ENCODE measurements at regions not wholly inside any gene's neighbourhood (a gene's known extent, or its start where the extent isn't known, plus 50 kb on each side); places are given as distances from the start of the nearest gene placed in this dataset.

DNA sequence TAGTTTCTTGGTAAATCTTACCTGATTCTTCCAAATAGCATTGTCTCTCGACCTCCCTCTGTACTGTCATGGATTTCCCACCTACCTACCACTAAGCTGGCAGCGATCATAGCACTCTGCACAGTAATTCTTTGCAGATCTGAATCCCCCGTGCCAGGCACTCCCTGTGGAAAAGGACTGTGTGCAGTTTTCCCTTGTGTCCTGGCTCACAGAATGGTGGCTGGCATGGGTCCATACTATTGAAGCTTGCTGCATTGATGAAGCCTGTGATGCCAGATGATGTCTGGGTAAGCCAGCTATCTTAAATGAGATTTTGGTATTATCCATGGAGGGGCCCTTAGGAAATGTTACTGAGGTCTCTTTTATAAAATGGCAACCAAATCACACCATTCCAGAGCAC lies 135.7 kb downstream of the RPAP3 start:
- Histone ChIP-seq H3K27ac (ENCODE audit: low read depth in 1 of 2, low read length in 2 of 2) (no peak overlapping the region), H3K27me3 (ENCODE audit: control insufficient read depth in 1 of 2, insufficient read depth in 2 of 2, low read length in 1 of 2) (peaks cover 0 to 2% of the 10 kb centered on the region in 2 donors), H3K4me1 (ENCODE audit: control insufficient read depth in 1 of 2, insufficient read depth in 2 of 2, low read length in 2 of 2) (no peaks in the 10 kb centered on the region), H3K9me3 (ENCODE audit: control insufficient read depth, low read length) (no peaks in the 10 kb centered on the region), H3K36me3 (ENCODE audit: control insufficient read depth in 1 of 2, insufficient read depth in 2 of 2, low read length in 1 of 2) (no peaks in the 10 kb centered on the region), H3K4me3 (ENCODE audit: low read length in 2 of 2) (no peak overlapping the region)
- 72% methylated on average over 3 of the region's 3 CpGs for WGBS, 2 donors
- DNase-seq (no peak), ATAC-seq (ENCODE audit: low FRiP score) (no peak)
- intact Hi-C loops (cut with DNase I) = no loop called here

DNA sequence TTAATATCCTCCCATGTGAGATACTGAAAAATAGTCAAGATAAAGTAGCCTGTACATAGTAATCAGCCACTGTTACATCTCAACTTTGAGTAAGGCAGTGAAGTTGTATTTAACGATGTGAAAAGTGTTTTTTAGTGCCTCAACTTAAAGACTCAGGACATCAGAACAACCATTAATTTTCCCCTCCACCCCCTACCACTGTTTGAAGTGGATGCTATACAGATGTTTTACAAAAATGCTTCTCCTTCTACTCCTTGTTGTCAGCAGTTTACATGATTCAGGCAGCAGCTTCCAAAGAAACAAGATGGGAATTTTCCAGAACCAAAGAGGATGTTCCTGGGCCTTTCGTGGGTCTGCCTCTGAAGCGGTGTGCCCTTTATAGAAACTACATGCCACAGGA lies 143.6 kb downstream of the RPAP3 start:
- Histone ChIP-seq H3K9me3 (ENCODE audit: control insufficient read depth, low read length) (no peaks in the 10 kb centered on the region), H3K36me3 (ENCODE audit: control insufficient read depth in 1 of 2, insufficient read depth in 2 of 2, low read length in 1 of 2) (no peaks in the 10 kb centered on the region), H3K27ac (ENCODE audit: low read depth in 1 of 2, low read length in 2 of 2) (no peak overlapping the region), H3K4me1 (ENCODE audit: control insufficient read depth in 1 of 2, insufficient read depth in 2 of 2, low read length in 2 of 2) (no peaks in the 10 kb centered on the region), H3K4me3 (ENCODE audit: low read length in 2 of 2) (no peak overlapping the region), H3K27me3 (ENCODE audit: control insufficient read depth in 1 of 2, insufficient read depth in 2 of 2, low read length in 1 of 2) (no peaks in the 10 kb centered on the region)
- DNase-seq = no peak
- intact Hi-C loops (cut with DNase I) = no loop called here
- ATAC-seq (ENCODE audit: low FRiP score) = no peak
- 66 to 67% methylated on average over 3 of the region's 3 CpGs for WGBS, 2 donors

DNA sequence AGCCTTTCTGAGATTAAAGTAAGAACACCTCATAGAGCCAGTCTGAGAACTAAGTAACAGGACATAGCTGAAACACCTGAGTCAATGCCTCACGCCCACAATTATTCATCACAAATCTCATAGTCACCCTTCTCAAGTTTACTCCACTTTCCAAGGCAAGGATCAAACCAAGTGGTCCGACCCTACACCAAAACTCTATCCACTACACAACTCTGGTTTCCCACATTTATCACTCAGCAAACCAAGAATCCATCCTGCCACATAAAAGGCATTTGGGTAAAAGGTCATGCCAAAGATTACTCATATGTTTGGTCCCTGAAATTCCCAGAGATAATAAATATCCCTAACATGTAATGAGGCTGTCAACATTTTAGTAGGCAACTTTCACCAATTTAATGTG lies 144.1 kb downstream of the RPAP3 start:
- Histone ChIP-seq H3K36me3 (ENCODE audit: control insufficient read depth in 1 of 2, insufficient read depth in 2 of 2, low read length in 1 of 2) (no peaks in the 10 kb centered on the region), H3K4me1 (ENCODE audit: control insufficient read depth in 1 of 2, insufficient read depth in 2 of 2, low read length in 2 of 2) (no peaks in the 10 kb centered on the region), H3K27me3 (ENCODE audit: control insufficient read depth in 1 of 2, insufficient read depth in 2 of 2, low read length in 1 of 2) (no peaks in the 10 kb centered on the region), H3K27ac (ENCODE audit: low read depth in 1 of 2, low read length in 2 of 2) (no peak overlapping the region), H3K4me3 (ENCODE audit: low read length in 2 of 2) (no peak overlapping the region), H3K9me3 (ENCODE audit: control insufficient read depth, low read length) (no peaks in the 10 kb centered on the region)
- no peak for ATAC-seq (ENCODE audit: low FRiP score)
- 60 to 71% methylated on average over 2 of the region's 2 CpGs for WGBS, 2 donors
- no peak for DNase-seq
- intact Hi-C loops (cut with DNase I) = no loop called here

DNA sequence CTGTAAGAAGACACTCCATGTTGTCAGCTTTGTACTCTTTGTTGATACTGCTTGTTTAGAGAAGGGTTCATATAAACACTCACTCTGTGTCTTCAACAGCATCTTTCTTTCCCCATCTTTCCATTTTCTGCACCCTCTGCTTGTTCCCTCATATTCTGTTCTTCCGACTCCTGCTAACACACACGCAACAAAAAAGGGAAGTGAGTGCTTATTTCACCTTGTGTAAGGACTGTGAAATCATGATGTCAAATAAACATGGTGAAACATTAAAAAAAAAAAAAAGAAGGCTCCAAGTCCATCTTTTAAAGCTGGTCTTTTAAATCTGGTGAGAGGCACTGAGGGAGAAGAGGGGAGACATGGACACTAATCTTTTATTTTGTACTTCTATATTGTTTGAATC lies 145.4 kb downstream of the RPAP3 start:
- Histone ChIP-seq H3K36me3 (ENCODE audit: control insufficient read depth in 1 of 2, insufficient read depth in 2 of 2, low read length in 1 of 2) (no peaks in the 10 kb centered on the region), H3K4me1 (ENCODE audit: control insufficient read depth in 1 of 2, insufficient read depth in 2 of 2, low read length in 2 of 2) (no peaks in the 10 kb centered on the region), H3K4me3 (ENCODE audit: low read length in 2 of 2) (no peak overlapping the region), H3K27me3 (ENCODE audit: control insufficient read depth in 1 of 2, insufficient read depth in 2 of 2, low read length in 1 of 2) (no peaks in the 10 kb centered on the region), H3K27ac (ENCODE audit: low read depth in 1 of 2, low read length in 2 of 2) (no peak overlapping the region), H3K9me3 (ENCODE audit: control insufficient read depth, low read length) (no peaks in the 10 kb centered on the region)
- WGBS, 2 donors = 72 to 91% methylated on average over 2 of the region's 2 CpGs
- intact Hi-C loops (cut with DNase I) = no loop called here
- no peak for DNase-seq
- no peak for ATAC-seq (ENCODE audit: low FRiP score)

DNA sequence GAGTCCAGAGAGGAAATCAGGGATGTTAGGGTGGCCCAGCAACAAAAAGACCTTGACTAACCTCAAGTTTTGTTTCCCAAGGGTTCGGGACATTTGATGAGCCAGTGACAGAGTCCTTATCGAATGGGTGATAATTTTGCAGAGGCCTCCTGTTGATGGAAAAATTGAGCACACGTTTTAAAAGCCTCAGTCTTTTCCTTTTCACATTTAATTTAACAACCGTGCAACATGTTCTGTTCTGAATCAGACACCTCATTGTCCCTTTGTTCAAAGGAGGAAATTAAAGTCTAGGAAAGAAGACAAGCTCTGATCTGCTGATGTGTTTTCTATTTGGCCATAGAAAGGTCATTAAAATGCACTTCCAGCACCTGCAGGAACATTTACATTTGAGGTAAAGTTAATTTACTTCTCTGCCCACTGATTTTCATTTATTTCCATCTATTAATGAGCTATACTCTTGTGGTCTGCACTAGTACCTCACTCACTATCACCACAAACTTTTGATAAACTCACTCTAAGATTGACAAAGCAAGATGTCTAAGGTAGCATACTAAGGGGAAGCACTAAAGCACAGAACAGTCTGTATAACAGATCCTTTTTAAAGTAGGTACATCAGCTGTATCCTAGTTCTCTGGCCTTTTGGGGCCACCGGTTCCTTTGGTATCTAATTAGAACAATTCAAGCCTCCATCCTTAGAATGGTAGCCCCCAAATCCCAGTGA lies 147.0 kb downstream of the RPAP3 start:
- WGBS, 2 donors = 78 to 90% methylated on average over 5 of the region's 5 CpGs
- intact Hi-C loops (cut with DNase I) = no loop called here

DNA sequence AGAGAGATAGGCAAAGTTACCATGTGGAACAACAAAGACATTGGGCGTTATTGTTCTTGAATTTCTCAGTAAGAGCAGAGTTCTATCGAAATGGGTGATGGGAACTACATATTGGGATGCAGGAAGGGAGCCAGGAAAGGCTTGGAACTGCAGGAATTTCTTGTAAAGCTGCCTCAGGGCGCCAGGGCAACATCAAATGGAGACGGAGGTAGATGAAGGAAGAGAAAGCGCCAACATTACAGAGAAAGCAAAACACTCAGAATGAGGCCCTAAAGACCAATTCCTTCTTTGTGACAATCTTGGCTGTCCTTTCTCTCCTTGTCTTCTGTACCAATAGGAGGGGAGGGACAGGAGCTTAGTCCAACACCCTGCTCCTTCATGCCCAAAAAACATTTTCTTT lies 148.4 kb downstream of the RPAP3 start:
- H3K27ac ChIP-seq (ENCODE audit: low read depth in 1 of 2, low read length in 2 of 2) = no peak overlapping the region
- H3K27me3 ChIP-seq (ENCODE audit: control insufficient read depth in 1 of 2, insufficient read depth in 2 of 2, low read length in 1 of 2) = no peaks in the 10 kb centered on the region
- no peaks in the 10 kb centered on the region for H3K36me3 ChIP-seq (ENCODE audit: control insufficient read depth in 1 of 2, insufficient read depth in 2 of 2, low read length in 1 of 2)
- no peaks in the 10 kb centered on the region for H3K4me1 ChIP-seq (ENCODE audit: control insufficient read depth in 1 of 2, insufficient read depth in 2 of 2, low read length in 2 of 2)
- no peak for ATAC-seq (ENCODE audit: low FRiP score)
- WGBS, 2 donors = 32 to 39% methylated on average over 5 of the region's 5 CpGs
- intact Hi-C loops (cut with DNase I) = no loop called here
- peaks cover 4% of the 10 kb centered on the region for H3K9me3 ChIP-seq (ENCODE audit: control insufficient read depth, low read length)
- no peak for DNase-seq
- no peak overlapping the region for H3K4me3 ChIP-seq (ENCODE audit: low read length in 2 of 2)

More for the DNA sequence above, 147.0 kb downstream of the RPAP3 start:
- Histone ChIP-seq H3K36me3 (ENCODE audit: control insufficient read depth in 1 of 2, insufficient read depth in 2 of 2, low read length in 1 of 2) (no peaks in the 10 kb centered on the region), H3K4me3 (ENCODE audit: low read length in 2 of 2) (no peak overlapping the region), H3K27ac (ENCODE audit: low read depth in 1 of 2, low read length in 2 of 2) (no peak overlapping the region), H3K4me1 (ENCODE audit: control insufficient read depth in 1 of 2, insufficient read depth in 2 of 2, low read length in 2 of 2) (no peaks in the 10 kb centered on the region), H3K27me3 (ENCODE audit: control insufficient read depth in 1 of 2, insufficient read depth in 2 of 2, low read length in 1 of 2) (no peaks in the 10 kb centered on the region), H3K9me3 (ENCODE audit: control insufficient read depth, low read length) (no peaks in the 10 kb centered on the region)
- no peak for DNase-seq
- no peak for ATAC-seq (ENCODE audit: low FRiP score)

DNA sequence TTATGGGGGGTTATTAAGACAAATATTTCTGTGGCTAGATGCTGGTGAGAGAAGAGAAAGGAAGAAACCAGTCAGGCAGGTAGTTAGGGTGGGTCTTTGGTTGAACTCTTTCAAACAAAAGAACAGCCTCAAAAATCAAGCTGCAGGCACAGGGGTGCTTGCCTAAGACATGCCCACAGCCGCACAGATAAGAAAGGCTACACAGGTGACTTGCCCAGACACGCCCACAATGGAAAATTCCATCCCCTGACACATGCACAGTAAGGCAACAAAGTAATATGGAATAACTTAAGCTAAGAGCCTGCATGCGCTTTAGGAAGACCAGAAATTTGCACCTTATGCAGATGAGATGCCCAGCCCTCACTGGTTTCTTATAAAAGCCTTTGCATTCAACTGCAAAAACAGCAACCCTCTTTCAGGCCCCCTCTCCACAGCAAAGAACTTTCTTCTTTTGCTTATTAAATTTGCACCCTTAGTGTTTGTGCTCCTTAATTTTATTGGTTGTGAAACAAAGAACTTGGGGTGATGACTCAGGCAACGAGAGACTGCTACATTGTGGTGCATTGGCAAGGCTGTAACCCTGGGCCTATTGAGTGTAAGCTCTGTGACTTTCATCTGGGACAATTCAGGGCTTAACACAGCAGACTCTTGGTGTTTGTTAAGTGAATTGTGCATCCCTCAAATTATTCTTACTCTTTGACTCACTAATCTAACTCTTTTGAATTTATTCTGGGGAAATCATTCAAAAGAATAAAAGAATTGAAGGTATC lies 149.4 kb downstream of the RPAP3 start:
- Histone ChIP-seq H3K27ac (ENCODE audit: low read depth in 1 of 2, low read length in 2 of 2) (no peak overlapping the region), H3K27me3 (ENCODE audit: control insufficient read depth in 1 of 2, insufficient read depth in 2 of 2, low read length in 1 of 2) (no peaks in the 10 kb centered on the region), H3K4me1 (ENCODE audit: control insufficient read depth in 1 of 2, insufficient read depth in 2 of 2, low read length in 2 of 2) (peaks cover 0 to under 1% of the 10 kb centered on the region in 2 donors), H3K4me3 (ENCODE audit: low read length in 2 of 2) (no peak overlapping the region), H3K36me3 (ENCODE audit: control insufficient read depth in 1 of 2, insufficient read depth in 2 of 2, low read length in 1 of 2) (no peaks in the 10 kb centered on the region), H3K9me3 (ENCODE audit: control insufficient read depth, low read length) (peaks cover 4% of the 10 kb centered on the region)
- ATAC-seq (ENCODE audit: low FRiP score) (no peak), DNase-seq (no peak)
- WGBS, 2 donors = 89 to 93% methylated on average over 4 of the region's 4 CpGs
- intact Hi-C loops (cut with DNase I) = no loop called here

DNA sequence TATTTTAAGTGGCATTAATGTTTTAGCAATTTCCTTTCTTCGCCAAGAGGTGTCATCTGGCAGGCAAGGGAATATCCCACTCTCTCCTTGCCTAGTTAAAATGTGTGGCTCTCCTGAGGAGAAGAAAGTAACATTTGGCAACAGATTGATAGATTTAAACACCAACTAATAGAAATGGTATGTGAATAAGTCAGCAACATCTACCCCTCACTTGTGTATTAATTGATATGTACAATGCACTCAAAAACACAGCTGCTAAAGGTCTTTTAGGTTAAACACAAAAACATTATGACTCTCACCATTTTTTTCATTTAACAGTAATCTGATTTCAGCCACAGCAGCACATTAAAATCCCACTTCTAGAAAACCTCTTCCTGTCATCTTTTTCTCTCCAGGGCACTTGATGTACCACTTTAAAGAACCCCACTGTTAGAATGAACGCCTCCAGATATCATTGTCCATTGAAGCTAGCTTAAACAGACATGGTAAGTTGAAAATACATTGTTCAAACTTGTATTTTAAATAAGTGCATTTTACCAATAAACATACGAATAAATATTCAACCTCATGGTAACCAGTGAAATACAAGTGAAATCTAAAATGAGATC lies 151.7 kb downstream of the RPAP3 start:
- 60 to 74% methylated on average over 3 of the region's 3 CpGs for WGBS, 2 donors
- Histone ChIP-seq H3K4me1 (ENCODE audit: control insufficient read depth in 1 of 2, insufficient read depth in 2 of 2, low read length in 2 of 2) (peaks cover 0 to 2% of the 10 kb centered on the region in 2 donors), H3K36me3 (ENCODE audit: control insufficient read depth in 1 of 2, insufficient read depth in 2 of 2, low read length in 1 of 2) (no peaks in the 10 kb centered on the region), H3K27me3 (ENCODE audit: control insufficient read depth in 1 of 2, insufficient read depth in 2 of 2, low read length in 1 of 2) (no peaks in the 10 kb centered on the region), H3K9me3 (ENCODE audit: control insufficient read depth, low read length) (peaks cover 4% of the 10 kb centered on the region), H3K4me3 (ENCODE audit: low read length in 2 of 2) (no peak overlapping the region), H3K27ac (ENCODE audit: low read depth in 1 of 2, low read length in 2 of 2) (no peak overlapping the region)
- intact Hi-C loops (cut with DNase I) = no loop called here
- DNase-seq = no peak
- ATAC-seq (ENCODE audit: low FRiP score) = no peak

DNA sequence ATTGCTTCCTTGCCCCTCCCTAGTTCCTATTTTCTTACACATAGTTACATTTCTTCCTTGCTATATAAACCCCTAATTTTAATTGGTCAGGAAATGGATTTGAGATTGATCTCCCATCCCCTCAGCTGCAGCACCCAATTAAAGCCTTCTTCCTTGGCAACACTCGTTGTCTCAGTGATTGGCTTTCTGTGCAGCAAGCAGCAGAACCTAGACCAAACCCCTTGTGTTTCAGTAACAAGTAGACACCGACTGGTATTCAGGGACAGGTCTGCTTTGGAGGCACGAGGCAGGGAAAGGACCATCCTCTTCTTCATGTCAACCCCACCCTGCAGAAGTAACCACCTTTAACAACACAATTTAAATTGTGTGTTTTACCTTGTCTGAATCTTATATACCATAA lies 152.6 kb downstream of the RPAP3 start:
- ATAC-seq (ENCODE audit: low FRiP score) = no peak
- Histone ChIP-seq H3K4me1 (ENCODE audit: control insufficient read depth in 1 of 2, insufficient read depth in 2 of 2, low read length in 2 of 2) (peaks cover 0 to 2% of the 10 kb centered on the region in 2 donors), H3K4me3 (ENCODE audit: low read length in 2 of 2) (no peak overlapping the region), H3K9me3 (ENCODE audit: control insufficient read depth, low read length) (peaks cover 4% of the 10 kb centered on the region), H3K27me3 (ENCODE audit: control insufficient read depth in 1 of 2, insufficient read depth in 2 of 2, low read length in 1 of 2) (no peaks in the 10 kb centered on the region), H3K27ac (ENCODE audit: low read depth in 1 of 2, low read length in 2 of 2) (no peak overlapping the region), H3K36me3 (ENCODE audit: control insufficient read depth in 1 of 2, insufficient read depth in 2 of 2, low read length in 1 of 2) (no peaks in the 10 kb centered on the region)
- no peak for DNase-seq
- intact Hi-C loops (cut with DNase I) = no loop called here
- WGBS, 2 donors = 79 to 80% methylated on average over 3 of the region's 3 CpGs

Measured in aorta (tissue), 5 donors.